Hepatocyte (in vitro differentiated cells): ENCODE measurements at regions not wholly inside any gene's neighbourhood (a gene's known extent, or its start where the extent isn't known, plus 50 kb on each side); places are given as distances from the start of the nearest gene placed in this dataset.

Experiments used
- CTCF ChIP-seq: fragments of 200-600 bp; sonication (generic); IDR thresholded peaks from 2 replicates; pipeline ENCODE4 v1.5.1; 2016; ENCODE audit warnings: antibody characterized with exemption, mild to moderate bottlenecking; ENCODE audit not compliant: poor library complexity
- EZH2 ChIP-seq: fragments of 200-600 bp; sonication (generic); IDR thresholded peaks from 2 replicates; pipeline ENCODE4 v1.6.1; 2016; ENCODE audit warnings: antibody characterized with exemption, mild to moderate bottlenecking, borderline replicate concordance

GRCh38 chr12:70068743-70069142 is 174.5 kb upstream of the CNOT2 start:
- TF ChIP-seq CTCF (no peak), EZH2 (no peak)
